NCI-H1092 (cell line): ENCODE measurements at regions not wholly inside any gene's neighbourhood (a gene's known extent, or its start where the extent isn't known, plus 50 kb on each side); places are given as distances from the start of the nearest gene placed in this dataset.

ENCODE experiments used
- DNase-seq: peaks from one replicate; lab custom pipeline; 2025; lab: John Stamatoyannopoulos, UW

DNA sequence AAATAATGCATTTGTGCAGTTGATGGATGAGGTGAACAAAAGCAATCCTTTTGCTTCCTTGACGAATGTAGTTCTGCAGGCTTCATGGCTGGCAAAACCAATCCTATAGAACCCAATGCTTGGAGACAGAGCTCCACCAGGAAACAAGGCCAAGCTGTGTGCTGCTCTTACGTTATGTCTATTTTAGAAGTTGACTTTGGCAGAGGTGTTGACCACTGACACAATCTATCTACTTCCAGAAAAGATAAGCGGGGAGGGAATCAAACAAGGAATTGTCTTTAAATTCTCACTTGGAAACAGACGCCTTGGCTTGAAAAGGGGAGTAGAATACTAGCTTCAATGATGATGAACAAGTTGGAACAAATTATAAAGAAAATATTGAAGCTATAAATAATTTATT lies 211.2 kb downstream of the SETD4 start:
- DNase-seq, result no peak

DNA sequence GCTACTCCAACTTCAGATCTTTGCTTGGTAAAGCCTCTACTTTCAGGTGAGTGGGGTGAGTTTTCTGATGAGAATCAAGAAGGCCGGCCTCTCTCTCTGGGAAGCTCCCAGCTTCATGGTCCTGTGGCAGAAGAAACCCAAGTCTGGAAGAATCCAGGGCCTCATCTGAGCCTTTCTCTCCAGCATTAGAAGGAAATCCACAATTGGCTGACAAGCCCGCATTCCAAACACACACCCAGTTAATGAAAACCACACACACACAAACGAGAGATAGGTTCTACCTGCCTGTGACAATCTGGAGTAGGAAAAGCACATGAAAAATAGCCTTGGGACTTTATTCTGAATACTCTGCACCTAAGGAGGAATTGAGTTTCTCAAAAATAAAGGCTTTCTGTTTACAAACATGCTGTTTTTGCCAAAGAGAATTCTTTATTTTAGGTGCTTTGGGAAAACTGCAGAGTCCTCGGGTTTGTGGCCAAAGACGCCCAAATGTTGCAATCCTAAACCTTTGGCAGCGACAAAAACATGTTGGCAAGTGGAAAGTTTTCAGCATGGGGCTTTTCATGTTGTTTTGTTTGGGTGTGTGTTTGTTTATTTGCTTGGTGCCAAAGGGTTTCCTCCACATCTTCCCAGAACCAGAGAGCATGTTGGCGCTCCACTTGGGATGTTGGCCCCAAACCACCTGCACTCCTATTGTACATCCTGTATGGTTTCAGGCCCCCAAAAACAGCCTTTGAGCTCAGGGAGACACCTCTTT lies 216.2 kb downstream of the SETD4 start:
- DNase-seq, result no peak

DNA sequence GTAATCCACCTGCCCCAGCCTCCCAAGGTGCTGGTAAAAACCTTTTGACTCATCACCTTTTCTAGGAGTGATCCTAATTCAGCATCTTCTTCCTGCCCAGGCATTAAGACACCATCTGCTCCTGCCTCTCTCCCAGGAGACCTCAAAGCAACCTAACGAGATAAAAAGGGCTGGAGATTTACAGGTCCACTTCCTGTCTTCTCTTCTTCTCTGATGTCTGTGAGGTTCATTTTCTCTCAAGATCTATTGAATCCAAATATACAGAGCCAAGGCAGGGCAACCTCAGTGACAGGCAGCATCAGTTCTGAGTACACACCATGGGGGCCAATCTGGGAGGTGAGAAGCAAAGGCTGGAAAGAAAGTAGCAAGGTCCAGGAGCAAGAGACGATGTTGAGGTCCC lies 219.4 kb downstream of the SETD4 start:
- no peak for DNase-seq

DNA sequence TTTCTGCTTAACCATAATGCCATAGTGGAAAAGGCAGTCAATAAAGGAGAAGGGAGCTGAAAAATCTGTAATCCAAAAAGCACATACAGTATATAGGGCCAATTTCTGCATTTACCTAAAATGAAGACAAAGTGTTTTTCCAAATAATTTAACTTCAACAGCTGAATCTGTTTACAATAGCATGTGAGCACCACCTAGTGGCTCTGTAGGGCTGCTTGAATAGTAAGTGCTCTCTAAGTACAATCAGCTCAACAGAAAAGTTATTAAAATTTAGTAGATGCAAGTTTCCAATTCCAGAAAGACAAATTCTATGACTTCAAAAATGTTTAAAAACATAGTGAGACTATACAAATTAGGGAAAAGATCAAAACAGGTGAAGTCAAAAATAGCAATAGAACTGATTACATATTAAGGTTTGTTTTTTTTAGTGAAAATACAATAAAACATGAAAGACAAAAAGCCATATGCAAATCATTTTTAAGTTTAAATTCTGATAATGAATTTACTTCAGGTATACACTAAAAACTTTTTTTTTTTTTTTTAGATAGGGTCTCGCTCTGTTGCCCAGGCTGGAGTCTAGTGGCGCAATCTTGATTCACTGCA lies 220.0 kb downstream of the SETD4 start:
- DNase-seq, result peak; percentile 72

DNA sequence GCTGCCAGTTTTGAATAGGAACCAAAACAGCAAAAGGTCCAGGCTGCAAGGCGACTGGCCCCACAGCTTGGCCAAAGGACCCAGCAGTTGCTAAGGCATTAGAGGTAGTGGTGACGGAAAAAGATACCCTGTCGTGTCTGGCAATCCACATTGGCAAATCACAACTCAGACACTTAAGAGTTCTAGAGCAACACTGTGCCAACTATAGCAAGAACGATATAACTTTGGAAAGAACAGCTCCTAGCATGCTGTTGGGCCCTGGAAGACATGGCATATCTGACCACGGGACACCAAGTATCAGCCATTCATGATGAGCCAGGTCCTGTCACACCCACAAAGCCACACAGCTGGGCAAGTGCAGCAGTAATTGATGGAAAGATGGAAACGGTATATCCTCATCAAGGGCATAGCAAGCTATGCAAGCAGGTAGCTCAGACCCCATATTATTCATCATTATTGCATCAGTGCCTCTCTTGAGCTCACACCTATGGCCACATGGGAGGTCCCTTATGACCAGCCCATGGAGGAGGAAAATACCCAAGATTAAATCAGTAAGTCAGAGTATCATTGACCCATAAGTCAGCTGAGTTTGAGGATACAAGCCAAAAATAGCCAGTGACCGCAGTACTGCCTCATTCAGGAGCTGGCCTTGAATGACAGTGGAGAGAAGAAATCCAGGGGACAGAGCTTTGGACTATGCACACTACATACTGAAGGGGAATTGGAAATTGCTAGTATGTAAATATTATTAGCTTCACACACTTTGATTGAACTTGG lies 221.2 kb downstream of the SETD4 start:
- DNase-seq, result no peak

DNA sequence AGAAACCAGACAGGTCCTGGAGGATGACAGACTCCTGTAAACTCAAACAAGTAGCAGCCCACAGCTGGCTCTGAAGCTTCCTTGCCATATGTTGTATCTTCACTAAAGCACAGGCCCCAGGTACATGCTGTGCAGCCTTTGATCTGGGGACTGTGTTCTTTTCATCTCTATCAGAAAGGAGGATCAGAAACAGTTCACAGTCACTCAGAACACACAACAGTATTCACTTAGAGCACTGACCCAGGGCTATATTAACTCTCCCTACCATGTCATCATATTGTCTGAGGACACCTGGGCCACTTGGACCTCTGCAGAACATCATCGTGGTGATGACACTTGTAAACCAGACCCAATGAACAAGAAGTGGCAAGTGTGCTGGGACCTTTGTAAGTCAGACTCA lies 222.0 kb downstream of the SETD4 start:
- DNase-seq, result no peak

DNA sequence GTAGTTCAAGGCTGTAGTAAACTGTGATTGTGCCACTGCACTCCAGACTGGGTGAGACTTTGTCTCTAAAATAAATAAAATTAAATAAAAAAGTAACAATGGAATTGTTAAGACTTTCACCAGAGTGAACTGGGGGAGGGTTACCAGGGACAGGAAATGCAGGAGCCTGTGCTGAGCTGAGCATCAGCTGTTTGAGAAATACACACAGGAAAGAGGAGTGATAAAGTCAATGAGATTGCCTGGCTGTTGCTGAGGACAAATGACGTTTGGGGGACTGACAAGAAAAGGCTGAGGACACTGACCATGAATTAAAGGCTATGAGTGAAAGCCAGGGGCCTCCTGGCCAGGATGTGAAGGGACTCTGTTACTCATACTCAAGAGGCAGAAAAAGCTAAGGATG lies 226.3 kb downstream of the SETD4 start:
- no peak for DNase-seq

DNA sequence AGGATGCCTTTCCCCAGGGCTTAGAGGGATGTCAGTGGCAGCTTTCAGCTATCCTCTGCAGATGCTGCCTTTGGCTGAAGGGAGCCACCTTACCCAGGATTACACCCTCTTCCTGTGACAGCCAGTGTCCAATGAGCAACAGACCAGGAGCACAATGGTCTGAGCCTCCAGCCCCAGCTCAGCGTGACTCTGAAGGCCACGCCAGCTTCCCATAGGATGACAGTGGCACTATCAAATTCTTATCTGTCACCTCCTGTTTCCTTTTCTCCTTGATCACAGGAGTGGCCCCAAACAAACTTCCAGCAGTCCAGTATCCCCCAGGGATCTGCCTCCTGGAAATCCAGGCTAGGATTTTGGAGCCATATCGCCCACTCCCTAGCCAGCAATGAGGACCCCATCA lies 226.9 kb downstream of the SETD4 start:
- DNase-seq, result no peak

DNA sequence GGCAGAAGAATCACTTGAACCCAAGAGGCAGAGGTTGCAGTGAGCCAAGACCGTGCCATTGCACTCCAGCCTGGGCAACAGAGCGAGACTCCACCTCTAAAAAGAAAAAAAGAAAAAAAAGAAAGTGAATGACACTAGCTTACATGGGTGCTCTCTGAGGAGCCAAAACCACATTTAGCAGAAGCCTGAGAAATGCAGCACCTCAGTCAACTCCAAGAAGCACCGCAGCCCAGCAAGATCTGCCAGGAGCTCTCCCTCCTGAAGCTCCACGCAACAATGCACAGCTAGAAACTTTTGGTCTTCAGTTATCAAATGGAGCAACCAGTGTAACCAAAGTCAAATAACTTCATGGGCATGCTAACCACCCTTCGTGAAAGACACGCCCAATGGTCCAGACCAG lies 229.1 kb downstream of the SETD4 start:
- DNase-seq, result no peak

DNA sequence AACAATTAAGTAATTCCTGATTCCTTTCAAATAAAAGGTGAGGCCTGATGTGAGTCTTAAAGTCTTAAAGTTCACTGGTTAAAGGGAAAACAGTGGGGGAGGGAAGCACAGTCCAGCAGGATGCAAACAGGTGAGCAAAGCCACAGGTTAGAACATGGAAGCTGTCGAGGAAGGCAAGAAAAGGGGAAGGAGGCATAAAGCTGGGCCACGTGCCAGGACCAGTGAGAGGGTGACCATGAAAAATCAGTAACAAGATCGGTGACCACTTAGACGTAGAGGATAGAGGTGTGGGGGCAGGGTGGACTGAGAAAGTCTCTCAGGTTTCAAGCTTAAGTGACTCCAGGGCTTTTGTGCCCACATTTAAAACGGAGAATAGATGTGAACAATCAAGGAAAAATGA lies 231.3 kb downstream of the SETD4 start:
- peak; percentile 34 for DNase-seq

DNA sequence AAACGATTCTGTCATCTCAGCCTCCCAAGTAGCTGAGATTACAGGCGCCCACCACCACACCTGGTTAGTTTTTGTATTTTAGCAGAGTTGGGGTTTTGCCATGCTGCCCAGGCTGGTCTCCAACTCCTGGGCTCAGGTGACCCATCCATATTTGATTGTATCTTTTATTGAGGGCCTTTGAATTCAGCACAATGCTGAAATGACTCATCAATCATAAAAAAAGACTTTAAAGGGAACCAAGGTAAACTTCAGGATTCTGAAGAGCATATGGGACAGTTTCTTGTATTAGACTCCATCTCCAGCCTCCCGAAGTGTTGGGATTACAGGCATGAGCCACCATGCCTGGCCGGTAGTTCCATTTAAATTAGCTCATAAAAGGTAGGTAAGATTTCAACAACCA lies 232.2 kb downstream of the SETD4 start:
- DNase-seq, result no peak

DNA sequence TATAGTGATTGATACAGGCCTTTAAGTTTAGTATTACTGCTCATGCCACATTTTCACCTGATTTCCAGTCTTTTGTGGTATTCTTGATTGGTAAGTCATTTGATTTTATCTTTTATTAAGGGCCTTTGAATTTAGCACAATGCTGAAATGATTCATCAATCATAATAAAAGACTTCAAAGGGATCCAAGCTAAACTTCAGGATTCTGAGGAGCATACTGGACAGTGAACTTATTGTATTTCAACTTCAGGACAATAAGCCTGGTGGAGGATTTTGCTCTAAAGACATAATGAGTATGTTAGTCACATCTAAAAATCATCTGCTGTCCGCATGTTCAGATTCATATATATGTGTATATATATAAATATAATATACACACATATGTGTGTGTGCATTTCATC lies 233.3 kb downstream of the SETD4 start:
- no peak for DNase-seq

DNA sequence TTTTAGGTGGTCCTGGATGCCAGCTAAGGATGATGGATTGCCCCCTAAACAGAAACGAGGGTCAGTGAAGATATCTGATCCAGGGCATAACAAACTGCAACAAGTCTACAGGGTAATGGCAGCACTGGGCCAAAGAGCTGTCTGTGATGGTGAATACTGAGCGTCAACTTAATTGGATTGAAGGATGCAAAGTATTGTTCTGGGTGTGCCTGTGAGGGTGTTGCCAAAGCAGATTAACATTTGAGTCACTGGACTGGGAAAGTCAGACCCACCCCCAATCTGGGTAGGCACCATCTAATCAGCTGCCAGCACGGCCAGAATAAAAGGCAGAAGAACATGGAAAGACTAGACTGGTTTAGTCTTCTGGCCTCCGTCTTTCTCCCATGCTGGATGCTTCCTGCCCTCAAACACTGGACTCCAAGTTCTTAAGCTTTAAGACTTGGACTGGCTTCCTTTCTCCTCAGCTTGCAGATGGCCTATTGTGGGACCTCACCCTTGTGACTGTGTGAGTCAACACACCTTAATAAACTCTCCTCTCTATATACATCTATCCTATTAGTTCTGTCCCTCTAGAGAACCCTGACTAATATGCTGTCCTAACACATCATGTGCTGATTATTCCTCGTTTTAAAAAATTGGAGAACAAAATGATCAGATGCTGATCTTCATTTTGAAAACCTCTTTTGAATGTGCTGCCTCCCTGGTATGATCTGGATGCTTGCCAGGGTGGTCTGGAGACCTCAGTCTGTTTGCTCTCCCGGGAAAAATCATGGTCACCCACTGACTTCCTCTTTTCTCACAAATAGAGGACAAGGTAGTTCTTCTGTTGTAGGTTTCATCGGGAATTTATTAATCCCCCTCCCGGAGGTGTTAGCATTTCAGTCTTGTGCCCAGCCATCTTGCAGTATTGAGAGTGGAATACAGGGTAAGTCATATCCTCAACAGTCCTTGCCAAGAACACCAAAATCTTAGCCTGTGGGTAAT lies 234.7 kb downstream of the SETD4 start:
- no peak for DNase-seq

DNA sequence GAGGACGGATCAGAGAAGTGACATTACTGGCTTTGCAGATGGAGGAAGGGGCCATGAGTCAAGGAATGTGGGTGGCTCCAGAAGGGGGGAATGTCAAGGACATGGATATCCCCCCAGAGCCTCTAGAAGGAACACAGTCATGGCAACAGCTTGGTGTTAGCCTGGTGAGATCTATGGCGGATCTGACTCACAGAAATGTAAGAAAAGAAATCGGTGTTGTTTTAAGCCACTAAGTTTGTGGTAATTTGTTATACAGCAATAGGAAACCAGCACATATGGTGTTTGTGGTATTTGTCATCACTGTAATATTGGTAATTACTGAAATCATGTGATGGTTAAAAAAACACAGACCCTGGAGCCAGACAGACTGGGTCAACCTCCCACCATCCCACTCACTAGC lies 236.2 kb downstream of the SETD4 start:
- no peak for DNase-seq

DNA sequence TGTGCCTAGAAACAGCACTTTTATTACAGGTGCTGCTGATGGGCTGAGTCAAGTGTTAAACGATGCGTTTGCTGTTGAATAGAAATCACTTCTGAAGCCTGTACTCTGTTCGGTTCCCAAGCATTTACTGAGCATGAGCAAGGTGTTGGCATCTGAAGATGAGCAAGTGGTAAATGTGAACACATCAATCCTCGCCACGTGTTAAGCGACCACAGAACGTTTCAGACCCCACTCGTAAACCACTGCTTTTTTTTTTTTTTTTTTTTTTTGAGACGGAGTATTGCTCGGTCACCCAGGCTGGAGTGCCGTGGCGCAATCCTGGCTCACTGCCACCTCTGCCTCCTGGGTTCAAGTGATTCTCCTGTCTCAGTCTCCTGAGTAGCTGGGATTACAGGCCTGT lies 241.2 kb downstream of the SETD4 start:
- DNase-seq, result no peak

DNA sequence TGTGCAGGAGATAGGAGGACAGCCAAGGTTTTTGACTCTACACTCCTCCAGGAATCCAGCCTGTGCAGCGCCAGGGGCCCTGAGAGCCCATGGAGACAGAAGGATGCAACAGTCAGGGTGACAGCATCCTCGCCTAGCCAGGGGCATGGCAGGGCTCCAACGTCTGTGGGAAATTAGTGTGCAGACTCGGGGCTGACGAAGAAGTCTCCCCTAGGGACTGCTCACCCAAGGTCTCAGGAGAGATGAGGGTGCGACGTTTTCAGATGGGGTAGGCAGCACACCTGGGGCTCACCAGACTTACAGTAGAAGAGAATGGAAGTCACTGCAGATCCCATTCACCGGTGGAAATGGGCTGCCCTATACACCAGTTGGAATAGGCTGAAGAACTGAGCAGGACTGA lies 241.7 kb downstream of the SETD4 start:
- no peak for DNase-seq

DNA sequence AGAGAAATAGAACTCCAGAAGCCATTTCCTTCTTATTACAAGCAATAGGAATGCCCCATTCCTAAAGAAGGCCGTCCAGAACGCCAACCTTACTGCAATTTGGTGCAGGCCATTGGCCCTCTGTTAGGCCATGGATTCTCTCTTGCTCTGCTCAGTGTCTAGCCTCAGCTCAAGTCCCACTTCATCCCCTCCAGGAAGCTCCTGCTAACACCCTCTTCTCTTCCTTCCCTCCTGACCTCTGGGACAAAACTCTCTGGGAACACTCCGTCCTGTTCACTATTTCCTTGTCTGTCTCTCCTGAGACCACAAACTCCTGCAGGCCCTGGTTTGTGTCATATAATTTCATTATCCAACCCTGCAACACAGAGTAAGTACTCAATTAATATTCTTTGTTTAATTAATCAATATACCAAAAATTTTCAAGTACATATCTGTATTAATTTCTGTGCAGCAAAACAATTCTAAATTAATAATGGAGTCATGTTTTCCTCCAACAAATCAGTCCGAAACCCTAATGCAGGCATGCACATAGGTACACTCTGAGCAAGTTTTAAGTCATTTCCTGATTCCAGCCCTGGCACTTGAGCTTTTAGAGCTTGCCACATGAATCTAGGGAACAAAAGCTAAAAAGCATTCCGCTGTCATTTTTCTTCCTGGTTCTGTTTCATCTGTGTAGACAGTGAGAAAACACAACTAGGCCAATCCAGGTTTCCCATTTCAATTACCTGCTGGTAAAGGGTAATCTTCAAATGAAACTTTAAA lies 245.3 kb downstream of the SETD4 start:
- DNase-seq, result no peak

DNA sequence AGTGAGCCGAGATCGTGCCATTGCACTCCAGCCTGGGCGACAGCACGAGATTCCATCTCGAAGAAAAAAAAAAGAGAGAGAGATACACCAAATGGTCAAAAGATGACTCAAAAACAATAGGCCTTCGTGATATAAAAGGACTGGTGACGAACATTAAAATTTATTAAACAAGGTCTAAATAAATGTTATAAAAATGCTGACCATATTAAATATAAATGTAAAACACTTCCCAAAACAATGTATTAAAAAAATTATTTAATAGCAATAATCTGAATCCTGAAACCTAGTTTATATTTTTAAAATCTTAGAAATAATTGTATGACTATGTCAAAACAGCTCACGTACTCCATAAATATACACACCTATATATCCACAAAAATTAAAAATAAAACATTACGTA lies 247.6 kb downstream of the SETD4 start:
- DNase-seq, result no peak

DNA sequence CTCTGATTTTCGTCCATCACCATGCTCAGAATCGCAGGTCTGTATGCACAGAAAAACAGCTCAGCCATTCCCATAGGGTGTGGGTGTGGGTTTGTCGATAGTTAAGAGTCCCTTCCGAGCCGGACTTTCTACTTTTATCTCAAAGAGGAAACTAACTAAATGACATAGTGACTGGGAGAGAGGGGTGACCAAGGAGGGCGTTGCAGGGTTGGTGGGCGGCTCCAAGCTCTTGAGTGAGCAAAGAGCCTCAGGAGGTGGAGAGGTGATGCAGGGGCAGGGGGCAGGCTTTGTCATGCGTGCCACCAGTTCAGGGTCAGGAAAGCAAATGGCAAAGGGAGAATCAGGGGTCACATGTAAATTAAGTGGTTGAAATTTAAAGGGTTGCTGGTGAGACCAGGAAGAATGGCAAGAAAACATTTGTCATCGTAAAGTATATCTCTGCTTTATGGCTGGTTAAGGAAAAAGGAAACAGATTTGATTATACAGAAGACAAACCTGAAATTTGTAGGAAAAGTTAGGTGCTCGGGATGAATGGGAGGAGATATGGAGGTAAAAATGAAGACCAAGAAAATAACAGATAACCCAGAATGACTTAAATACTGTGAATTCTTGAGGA lies 249.0 kb downstream of the SETD4 start:
- no peak for DNase-seq

DNA sequence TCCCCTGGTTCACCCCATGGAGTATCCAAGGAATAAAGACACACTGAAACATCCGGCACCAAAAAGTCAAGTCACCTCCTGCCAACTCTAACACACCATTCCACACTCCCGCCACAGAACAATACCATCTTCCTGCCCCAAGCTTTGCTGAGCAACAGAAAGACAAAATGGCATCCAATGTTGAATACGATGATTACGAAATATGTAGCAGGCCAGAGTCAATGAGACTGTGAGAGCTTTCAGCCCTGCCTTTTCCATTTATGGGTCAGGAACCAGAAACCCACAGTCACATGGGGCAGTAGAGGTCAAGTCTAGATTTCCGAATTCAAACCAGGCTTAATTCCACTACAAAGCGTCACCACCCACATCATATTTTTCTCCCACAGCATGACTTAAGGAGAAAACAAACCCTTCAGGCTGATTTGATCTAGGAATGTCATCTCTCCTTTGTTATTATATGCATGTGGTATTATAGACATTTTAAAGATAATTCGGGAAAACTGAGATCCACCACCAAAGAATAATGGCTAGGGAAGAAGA lies 249.8 kb downstream of the SETD4 start:
- DNase-seq, result no peak

DNA sequence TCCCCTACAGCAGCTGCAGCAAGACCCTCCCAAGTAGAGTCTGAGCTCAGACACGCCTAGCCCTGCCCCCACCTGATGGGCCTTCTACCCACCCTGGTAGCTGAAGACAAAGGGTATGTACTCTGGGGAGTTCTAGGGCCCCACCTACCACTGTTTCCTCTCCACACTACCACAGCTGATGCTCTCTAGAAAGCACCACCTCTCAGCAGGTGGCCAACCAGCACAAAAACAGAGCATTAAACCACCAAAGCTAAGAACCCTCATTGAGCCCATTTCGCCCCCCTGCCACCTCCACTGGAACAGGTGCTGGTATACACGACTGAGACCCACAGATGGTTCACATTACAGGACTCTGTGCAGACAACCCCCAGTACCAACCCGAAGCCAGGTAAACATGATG lies 258.9 kb downstream of the SETD4 start:
- peak; percentile 27 for DNase-seq
